D721Med (cell line): ENCODE measurements at regions not wholly inside any gene's neighbourhood (a gene's known extent, or its start where the extent isn't known, plus 50 kb on each side); places are given as distances from the start of the nearest gene placed in this dataset.

Experiments used
- DNase-seq: peaks from one replicate; pipeline ENCODE4 v3.0.0; 2011; ENCODE audit warnings: low spot score; ENCODE audit not compliant: insufficient read length
- FAIRE-seq: peaks from 2 replicates; lab custom pipeline; 2011; peaks lifted over from hg19 to GRCh38; lab: Jason Lieb, UNC
- TF ChIP-seq, protein P1 (sequence below): IDR thresholded peaks from 2 replicates; pipeline ENCODE4 v1.5.1; 2012; ENCODE audit warnings: mild to moderate bottlenecking, control low read depth; ENCODE audit not compliant: insufficient read depth; ENCODE audit errors: missing control alignments

DNA sequence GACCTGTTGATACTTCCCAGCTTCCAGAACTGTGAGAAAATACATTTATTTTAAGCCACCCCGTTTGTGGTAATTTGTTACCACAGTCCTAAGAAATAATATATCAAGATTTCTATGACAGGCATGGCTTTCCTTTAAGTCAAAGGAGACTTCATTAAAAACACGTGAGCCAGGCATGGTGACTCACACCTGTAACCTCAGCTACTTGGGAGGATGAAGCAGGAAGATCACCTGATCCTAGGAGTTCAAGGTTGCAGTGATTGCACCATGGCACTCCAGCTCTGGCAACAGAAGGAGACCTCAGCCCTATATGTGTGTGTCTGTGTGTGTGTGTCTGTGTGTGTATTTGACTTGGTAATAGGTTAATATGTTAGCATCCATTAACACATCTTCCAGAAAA is 69.8 kb upstream of the SCN7A start:
- DNase-seq (no peak), FAIRE-seq (no peak)
- TF ChIP-seq, protein P1, sequence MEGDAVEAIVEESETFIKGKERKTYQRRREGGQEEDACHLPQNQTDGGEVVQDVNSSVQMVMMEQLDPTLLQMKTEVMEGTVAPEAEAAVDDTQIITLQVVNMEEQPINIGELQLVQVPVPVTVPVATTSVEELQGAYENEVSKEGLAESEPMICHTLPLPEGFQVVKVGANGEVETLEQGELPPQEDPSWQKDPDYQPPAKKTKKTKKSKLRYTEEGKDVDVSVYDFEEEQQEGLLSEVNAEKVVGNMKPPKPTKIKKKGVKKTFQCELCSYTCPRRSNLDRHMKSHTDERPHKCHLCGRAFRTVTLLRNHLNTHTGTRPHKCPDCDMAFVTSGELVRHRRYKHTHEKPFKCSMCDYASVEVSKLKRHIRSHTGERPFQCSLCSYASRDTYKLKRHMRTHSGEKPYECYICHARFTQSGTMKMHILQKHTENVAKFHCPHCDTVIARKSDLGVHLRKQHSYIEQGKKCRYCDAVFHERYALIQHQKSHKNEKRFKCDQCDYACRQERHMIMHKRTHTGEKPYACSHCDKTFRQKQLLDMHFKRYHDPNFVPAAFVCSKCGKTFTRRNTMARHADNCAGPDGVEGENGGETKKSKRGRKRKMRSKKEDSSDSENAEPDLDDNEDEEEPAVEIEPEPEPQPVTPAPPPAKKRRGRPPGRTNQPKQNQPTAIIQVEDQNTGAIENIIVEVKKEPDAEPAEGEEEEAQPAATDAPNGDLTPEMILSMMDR, result no peak

- TF ChIP-seq, protein P1, result no peak
- DNase-seq (no peak), FAIRE-seq (no peak)
Observed at GRCh38 chr2:166560022-166560421, 66.0 kb upstream of the SCN7A start.

DNA sequence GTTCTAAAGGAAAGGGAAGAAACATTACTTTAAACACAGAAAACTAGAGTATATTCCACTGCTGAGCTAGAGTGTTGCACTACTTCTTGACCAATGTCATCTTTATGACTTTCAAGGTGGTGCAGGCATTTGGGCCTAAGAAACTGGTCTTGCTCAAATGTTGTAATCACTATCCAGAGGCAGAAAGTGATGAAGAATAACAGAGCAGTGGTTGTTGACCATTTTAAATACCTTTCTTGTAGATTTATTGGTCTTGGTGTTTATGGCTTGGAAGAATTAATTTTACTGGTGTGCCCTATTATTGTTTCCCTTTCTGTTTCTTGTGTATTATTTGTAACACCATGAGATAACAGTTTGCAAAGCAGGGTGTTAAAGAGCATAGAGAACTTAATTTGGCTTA is 56.9 kb upstream of the SCN7A start:
- no peak for FAIRE-seq
- TF ChIP-seq, protein P1, result no peak

GRCh38 chr2:166545473-166545872 is 51.4 kb upstream of the SCN7A start:
- FAIRE-seq (no peak), DNase-seq (no peak)
- TF ChIP-seq, protein P1, result no peak

More for the DNA sequence above, 56.9 kb upstream of the SCN7A start:
- DNase-seq, result no peak
